K562 (cell line): ENCODE measurements at regions not wholly inside any gene's neighbourhood (a gene's known extent, or its start where the extent isn't known, plus 50 kb on each side); places are given as distances from the start of the nearest gene placed in this dataset.

ENCODE experiments used
- CAMTA2 ChIP-seq: fragments of 250-450 bp; sonication (Bioruptor Pico); conservative IDR thresholded peaks from 2 replicates; pipeline ENCODE4 v1.5.1; 2022
- JUN ChIP-seq, 2 experiments: sonication (generic) in 1 of 2; formaldehyde crosslinking in 1 of 2; IDR thresholded peaks; 2 replicates each; pipeline versions ENCODE4 v1.6.1 to v1.8.0; 2012 to 2022; ENCODE audit warnings: borderline replicate concordance in 2 of 2, mild to moderate bottlenecking in 2 of 2, improper control_type of control experiment in 1 of 2, low read depth in 1 of 2, low read length in 1 of 2, missing genetic modification reagents in 1 of 2
- KAT2B ChIP-seq: IDR thresholded peaks from one replicate; pipeline ENCODE4 v1.6.1; 2012; ENCODE audit warnings: low read depth, mild to moderate bottlenecking, control low read depth, inconsistent platforms, low read length, moderate library complexity
- POLR2A ChIP-seq: fragments of 450-650 bp; conservative IDR thresholded peaks from 2 replicates; pipeline ENCODE4 v1.6.1; 2016
- RAD21 ChIP-seq, 2 experiments: fragments of 250-450 bp in 1 of 2; fragments of 450-650 bp in 1 of 2; sonication (Bioruptor Pico) in 1 of 2; formaldehyde crosslinking in 1 of 2; IDR thresholded peaks in 1 of 2; conservative IDR thresholded peaks in 1 of 2; 2 replicates each; pipeline versions ENCODE4 v1.4.0 to v1.8.0; 2020 to 2022; ENCODE audit warnings: mild to moderate bottlenecking in 2 of 2, moderate library complexity in 1 of 2
- TF ChIP-seq, protein P1 (sequence below), 3 experiments: IDR thresholded peaks in 2 of 3; conservative IDR thresholded peaks in 1 of 3; 2 replicates each; pipeline ENCODE4 v1.5.1; 2011 to 2012; ENCODE audit warnings: low read length in 3 of 3, mild to moderate bottlenecking in 3 of 3, control low read depth in 2 of 3, improper control_type of control experiment in 1 of 3, inconsistent platforms in 1 of 3, low read depth in 1 of 3, mixed read lengths in 1 of 3, moderate library complexity in 1 of 3; ENCODE audit not compliant: insufficient read depth in 2 of 3
- TF ChIP-seq, protein P2 (sequence below): sonication (generic); formaldehyde crosslinking; IDR thresholded peaks from 2 replicates; pipeline ENCODE4 v1.8.0; 2022; ENCODE audit warnings: mild to moderate bottlenecking, missing genetic modification reagents

DNA sequence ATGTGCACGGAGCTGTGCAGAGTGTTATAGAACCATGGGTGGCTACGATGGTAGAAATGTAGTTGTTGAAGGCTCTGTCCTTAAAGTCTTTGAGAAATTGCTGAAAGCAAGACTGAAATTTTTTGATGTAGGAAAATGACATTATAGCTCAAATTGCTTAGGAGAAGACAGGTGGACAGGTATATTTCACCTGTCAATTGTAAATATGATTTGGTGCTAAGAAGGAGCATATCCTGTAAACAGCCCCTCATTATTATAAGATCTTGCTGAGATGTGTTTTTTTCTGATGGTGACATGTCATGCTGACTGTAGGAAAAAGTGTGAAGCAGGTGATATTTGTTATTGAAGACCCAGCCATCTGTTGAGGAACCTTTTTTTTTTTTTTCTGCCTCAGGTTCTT lies 377.9 kb downstream of the PSAT1 start:
- TF ChIP-seq JUN (IDR thresholded peaks at IDR 0.05; ENCODE audit: borderline replicate concordance, low read depth, low read length), result no peak
- TF ChIP-seq JUN (CRISPR knock-in tag; IDR thresholded peaks at IDR 0.05; ENCODE audit: borderline replicate concordance), result no peak
- TF ChIP-seq, protein P1, sequence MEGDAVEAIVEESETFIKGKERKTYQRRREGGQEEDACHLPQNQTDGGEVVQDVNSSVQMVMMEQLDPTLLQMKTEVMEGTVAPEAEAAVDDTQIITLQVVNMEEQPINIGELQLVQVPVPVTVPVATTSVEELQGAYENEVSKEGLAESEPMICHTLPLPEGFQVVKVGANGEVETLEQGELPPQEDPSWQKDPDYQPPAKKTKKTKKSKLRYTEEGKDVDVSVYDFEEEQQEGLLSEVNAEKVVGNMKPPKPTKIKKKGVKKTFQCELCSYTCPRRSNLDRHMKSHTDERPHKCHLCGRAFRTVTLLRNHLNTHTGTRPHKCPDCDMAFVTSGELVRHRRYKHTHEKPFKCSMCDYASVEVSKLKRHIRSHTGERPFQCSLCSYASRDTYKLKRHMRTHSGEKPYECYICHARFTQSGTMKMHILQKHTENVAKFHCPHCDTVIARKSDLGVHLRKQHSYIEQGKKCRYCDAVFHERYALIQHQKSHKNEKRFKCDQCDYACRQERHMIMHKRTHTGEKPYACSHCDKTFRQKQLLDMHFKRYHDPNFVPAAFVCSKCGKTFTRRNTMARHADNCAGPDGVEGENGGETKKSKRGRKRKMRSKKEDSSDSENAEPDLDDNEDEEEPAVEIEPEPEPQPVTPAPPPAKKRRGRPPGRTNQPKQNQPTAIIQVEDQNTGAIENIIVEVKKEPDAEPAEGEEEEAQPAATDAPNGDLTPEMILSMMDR (IDR thresholded peaks at IDR 0.05 in 2 of 3, conservative IDR thresholded peaks at IDR 0.05 in 1 of 3; ENCODE audit: insufficient read depth in 2 of 3, low read depth in 1 of 3, low read length in 3 of 3), result no peak
- TF ChIP-seq, protein P2, sequence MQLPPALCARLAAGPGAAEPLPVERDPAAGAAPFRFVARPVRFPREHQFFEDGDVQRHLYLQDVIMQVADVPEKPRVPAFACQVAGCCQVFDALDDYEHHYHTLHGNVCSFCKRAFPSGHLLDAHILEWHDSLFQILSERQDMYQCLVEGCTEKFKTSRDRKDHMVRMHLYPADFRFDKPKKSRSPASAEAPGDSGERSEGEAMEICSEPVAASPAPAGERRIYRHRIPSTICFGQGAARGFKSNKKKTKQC (CRISPR knock-in tag), result no peak
- TF ChIP-seq POLR2A, result no peak
- TF ChIP-seq KAT2B, result no peak
- no peak for TF ChIP-seq CAMTA2 (CRISPR knock-in tag)
- TF ChIP-seq RAD21 (CRISPR knock-in tag; conservative IDR thresholded peaks at IDR 0.05 in 1 of 2, IDR thresholded peaks at IDR 0.05 in 1 of 2), result no peak
